HL-60/S4 treated with retinoic acid at 250 ng/mL for 4 days and 3 days (cell line): ENCODE measurements at regions not wholly inside any gene's neighbourhood (a gene's known extent, or its start where the extent isn't known, plus 50 kb on each side); places are given as distances from the start of the nearest gene placed in this dataset.
"Not testable (repeated sequence)": the region's sequence is repeated elsewhere in the genome, so short reads cannot be mapped to it uniquely, and the experiment has no call there.

Experiments used
- in situ Hi-C: fragments of 300-500 bp; cut with MboI; formaldehyde crosslinking; loops from 2 replicates; pipeline ENCODE4 v1.7.0; 2022; ENCODE audit warnings: low sequenced_read_pairs

GRCh38 chr10:30560326-30560725 is 69.2 kb downstream of the LYZL2 start:
- in situ Hi-C loops: no loop called here

- in situ Hi-C loops: no loop called here
These were observed 70.4 kb downstream of the LYZL2 start for GRCh38 chr10:30559180-30559579.

GRCh38 chr10:30558411-30558810 is 71.1 kb downstream of the LYZL2 start:
- in situ Hi-C loops: no loop called here

- in situ Hi-C loops: no loop called here
These were observed 71.7 kb downstream of the LYZL2 start for GRCh38 chr10:30557884-30558283.

GRCh38 chr10:30556189-30556588 is 73.4 kb downstream of the LYZL2 start:
- in situ Hi-C loops: no loop called here

- in situ Hi-C loops: no loop called here
These were observed 74.1 kb downstream of the LYZL2 start for GRCh38 chr10:30555465-30555864.

GRCh38 chr10:30554440-30554825 is 75.1 kb downstream of the LYZL2 start:
- in situ Hi-C loops: no loop called here

- in situ Hi-C loops: no loop called here
These were observed 75.7 kb downstream of the LYZL2 start for GRCh38 chr10:30553626-30554439.

- in situ Hi-C loops: no loop called here
These were observed 76.4 kb downstream of the LYZL2 start for GRCh38 chr10:30553018-30553625.

GRCh38 chr10:30550967-30551815 is 78.4 kb downstream of the LYZL2 start:
- in situ Hi-C loops: no loop called here

GRCh38 chr10:30549134-30549687 is 80.3 kb downstream of the LYZL2 start:
- in situ Hi-C loops: not testable (repeated sequence)

- in situ Hi-C loops: no loop called here
These were observed 83.0 kb downstream of the LYZL2 start for GRCh38 chr10:30546511-30546910.

GRCh38 chr10:30542895-30543288 is 86.7 kb downstream of the LYZL2 start:
- in situ Hi-C loops: no loop called here

- in situ Hi-C loops: no loop called here
These were observed 87.3 kb downstream of the LYZL2 start for GRCh38 chr10:30542001-30542894.

- in situ Hi-C loops: no loop called here
These were observed 89.3 kb downstream of the LYZL2 start for GRCh38 chr10:30540276-30540675.

- in situ Hi-C loops: loop anchor here (10.0 kb wide), 1 partner anchor 123 kb away; no protein-coding TSS in a partner anchor
These were observed 91.5 kb downstream of the LYZL2 start for GRCh38 chr10:30538086-30538485.

GRCh38 chr10:30537586-30537985 is 92.0 kb downstream of the LYZL2 start:
- in situ Hi-C loops: loop anchor here (10.0 kb wide), 1 partner anchor 123 kb away; no protein-coding TSS in a partner anchor

- in situ Hi-C loops: loop anchor here (10.0 kb wide), 1 partner anchor 122 kb away; no protein-coding TSS in a partner anchor
These were observed 92.4 kb downstream of the LYZL2 start for GRCh38 chr10:30537158-30537557.

GRCh38 chr10:30536578-30536977 is 93.0 kb downstream of the LYZL2 start:
- in situ Hi-C loops: loop anchor here (10.0 kb wide), 1 partner anchor 122 kb away; no protein-coding TSS in a partner anchor

GRCh38 chr10:30535677-30536076 is 93.9 kb downstream of the LYZL2 start:
- in situ Hi-C loops: loop anchor here (10.0 kb wide), 1 partner anchor 121 kb away; no protein-coding TSS in a partner anchor
